CD4-positive, CD25-positive, alpha-beta regulatory T cell (primary cell): ENCODE measurements at regions not wholly inside any gene's neighbourhood (a gene's known extent, or its start where the extent isn't known, plus 50 kb on each side); places are given as distances from the start of the nearest gene placed in this dataset.

Experiments used
- ATAC-seq, 2 donors: fragments of 150-1000 bp; cut with Tn5 transposase; one replicate each; pipeline ENCODE4 v1.10.0; 2021; ENCODE audit warnings: low read depth in 2 of 2, moderate number of reproducible peaks in 2 of 2, moderate library complexity in 1 of 2
- DNase-seq, 3 donors: peaks; one replicate each; pipeline versions ENCODE4 v3.0.0 to v3.0.0-alpha.2; 2012 to 2022; ENCODE audit warnings: mixed read lengths in 1 of 3
- H3K27ac ChIP-seq: one replicate; pipeline ENCODE4 v1.7.0; 2013; ENCODE audit warnings: mild to moderate bottlenecking, low read length; ENCODE audit not compliant: insufficient read depth, poor library complexity, severe bottlenecking
- H3K27me3 ChIP-seq: one replicate; pipeline ENCODE4 v1.7.0; 2013; ENCODE audit warnings: low read length; ENCODE audit not compliant: control insufficient read depth, insufficient read depth
- H3K36me3 ChIP-seq: one replicate; pipeline ENCODE4 v1.7.0; 2013; ENCODE audit warnings: mild to moderate bottlenecking, low read length, moderate library complexity; ENCODE audit not compliant: control insufficient read depth, insufficient read depth
- H3K4me1 ChIP-seq: 2 replicates; pipeline ENCODE4 v1.7.0; 2013; ENCODE audit warnings: mild to moderate bottlenecking, low read length; ENCODE audit not compliant: insufficient read depth, control insufficient read depth, poor library complexity, severe bottlenecking
- H3K4me3 ChIP-seq: one replicate; pipeline ENCODE4 v1.7.0; 2013; ENCODE audit warnings: low read depth, mild to moderate bottlenecking, low read length, moderate library complexity
- H3K9me3 ChIP-seq, 2 experiments: 1 replicate in 1 of 2; 2 replicates in 1 of 2; pipeline ENCODE4 v1.7.0; 2013; ENCODE audit warnings: low read length in 2 of 2, mild to moderate bottlenecking in 1 of 2, moderate library complexity in 1 of 2; ENCODE audit not compliant: control insufficient read depth in 2 of 2
- H3K27ac Mint-ChIP-seq, 3 donors: one replicate each; pipeline ENCODE4 v1.8.0; 2020 to 2022; ENCODE audit warnings: mild to moderate bottlenecking in 3 of 3, mixed read lengths in 3 of 3, moderate library complexity in 2 of 3
- H3K27me3 Mint-ChIP-seq: one replicate; pipeline ENCODE4 v1.8.0; 2022; ENCODE audit warnings: mild to moderate bottlenecking, mixed read lengths
- H3K36me3 Mint-ChIP-seq: one replicate; pipeline ENCODE4 v1.8.0; 2020; ENCODE audit warnings: mixed read lengths
- H3K4me1 Mint-ChIP-seq, 4 donors: one replicate each; pipeline ENCODE4 v1.8.0; 2020 to 2022; ENCODE audit warnings: mixed read lengths in 4 of 4, mild to moderate bottlenecking in 1 of 4
- H3K4me3 Mint-ChIP-seq, 4 donors: one replicate each; pipeline ENCODE4 v1.8.0; 2020 to 2022; ENCODE audit warnings: mild to moderate bottlenecking in 4 of 4, mixed read lengths in 4 of 4, moderate library complexity in 3 of 4
- H3K9me3 Mint-ChIP-seq, 7 donors: one replicate each; pipeline ENCODE4 v1.8.0; 2020 to 2022; ENCODE audit warnings: mixed read lengths in 7 of 7, mild to moderate bottlenecking in 3 of 7, moderate library complexity in 2 of 7

DNA sequence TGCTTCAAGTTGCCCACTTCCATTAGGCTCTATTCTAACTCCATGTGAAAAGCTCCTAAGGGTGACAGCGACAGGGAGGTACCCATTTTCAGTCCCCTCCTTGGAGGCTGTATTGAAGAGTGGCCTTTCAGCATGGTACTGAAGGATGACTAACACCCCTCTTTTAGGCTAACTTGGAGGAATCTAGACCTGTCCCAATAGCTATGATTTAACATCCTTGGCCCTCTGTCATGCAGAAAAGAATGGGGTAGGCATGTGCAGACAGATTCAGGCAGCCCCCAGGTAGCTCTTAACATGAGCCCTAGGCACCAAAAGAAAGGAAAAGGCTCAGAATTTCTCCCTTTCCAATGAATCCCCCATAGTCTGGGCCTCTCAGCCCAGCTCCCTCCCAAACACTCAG lies 89.3 kb upstream of the AMOTL1 start:
- H3K27ac Mint-ChIP-seq, result no peak overlapping the region
- H3K9me3 Mint-ChIP-seq, result peaks cover 0 to 5% (median 0%) of the 10 kb centered on the region in 7 donors
- H3K36me3 ChIP-seq, result no peaks in the 10 kb centered on the region
- H3K27ac ChIP-seq, result no peak overlapping the region
- H3K9me3 ChIP-seq, result no peaks in the 10 kb centered on the region
- H3K4me1 Mint-ChIP-seq, result no peaks in the 10 kb centered on the region
- DNase-seq, result no peak
- no peak overlapping the region for H3K4me3 Mint-ChIP-seq
- no peaks in the 10 kb centered on the region for H3K4me1 ChIP-seq
- peaks cover 1% of the 10 kb centered on the region for H3K27me3 ChIP-seq
- no peak for ATAC-seq
- H3K4me3 ChIP-seq, result no peak overlapping the region
- no peaks in the 10 kb centered on the region for H3K36me3 Mint-ChIP-seq
- H3K27me3 Mint-ChIP-seq, result no peaks in the 10 kb centered on the region

DNA sequence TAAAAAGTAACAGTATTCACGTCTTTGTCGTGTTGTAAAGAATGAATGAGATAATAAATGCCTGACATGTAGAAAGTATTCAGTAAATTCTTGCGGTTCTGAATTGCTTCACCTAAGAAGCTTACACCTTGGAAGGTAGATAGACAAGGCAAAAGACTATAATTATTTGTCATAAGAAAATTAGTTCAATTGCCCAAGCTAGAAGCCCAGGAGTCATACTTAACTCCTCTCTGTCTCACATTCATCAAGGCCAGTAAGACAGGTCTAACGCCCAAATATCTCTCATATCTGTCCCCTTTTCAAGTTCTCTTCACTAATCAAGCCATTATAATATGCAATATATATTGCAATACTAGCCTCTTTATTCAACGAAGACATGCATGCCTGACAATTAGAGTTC lies 87.7 kb upstream of the AMOTL1 start:
- Histone ChIP-seq H3K27ac (no peak overlapping the region), H3K4me1 (no peaks in the 10 kb centered on the region), H3K4me3 (no peak overlapping the region), H3K36me3 (no peaks in the 10 kb centered on the region), H3K9me3 (peaks cover 0 to 3% of the 10 kb centered on the region in 2 experiments), H3K27me3 (peaks cover 2% of the 10 kb centered on the region)
- Mint-ChIP-seq H3K4me3 (no peak overlapping the region), H3K9me3 (peaks cover 0 to 5% (median under 1%) of the 10 kb centered on the region in 7 donors), H3K36me3 (no peaks in the 10 kb centered on the region), H3K4me1 (no peaks in the 10 kb centered on the region), H3K27ac (no peak overlapping the region), H3K27me3 (no peaks in the 10 kb centered on the region)
- DNase-seq, result no peak
- ATAC-seq, result no peak

DNA sequence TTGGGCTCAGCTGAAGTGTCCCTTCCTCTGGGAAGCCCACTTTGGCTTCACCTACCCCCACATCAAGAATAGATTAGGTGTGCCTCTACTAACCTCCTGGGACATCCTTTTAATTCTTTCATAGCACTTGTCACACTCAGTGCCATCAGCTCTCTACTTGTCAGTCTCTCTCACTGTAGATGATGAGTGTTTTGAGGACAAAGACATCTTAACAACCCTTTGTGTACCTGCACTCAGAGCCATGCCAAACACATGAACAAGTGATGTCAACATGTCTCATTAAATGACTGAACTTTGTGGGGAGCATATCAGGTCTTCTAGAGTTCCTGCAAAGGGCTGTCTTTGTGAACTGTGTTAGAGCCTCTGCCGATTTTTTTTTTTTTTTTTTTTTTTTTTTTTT lies 87.0 kb upstream of the AMOTL1 start:
- no peaks in the 10 kb centered on the region for H3K27me3 Mint-ChIP-seq
- H3K4me3 Mint-ChIP-seq, result no peak overlapping the region
- no peak overlapping the region for H3K27ac ChIP-seq
- H3K27ac Mint-ChIP-seq, result no peak overlapping the region
- no peak overlapping the region for H3K4me3 ChIP-seq
- no peaks in the 10 kb centered on the region for H3K36me3 Mint-ChIP-seq
- peaks cover 2% of the 10 kb centered on the region for H3K27me3 ChIP-seq
- no peak for ATAC-seq
- H3K4me1 ChIP-seq, result no peaks in the 10 kb centered on the region
- peaks cover 0 to 7% of the 10 kb centered on the region in 2 experiments for H3K9me3 ChIP-seq
- no peaks in the 10 kb centered on the region for H3K4me1 Mint-ChIP-seq
- DNase-seq, result no peak
- no peaks in the 10 kb centered on the region for H3K36me3 ChIP-seq
- peaks cover 0 to 8% (median 2%) of the 10 kb centered on the region in 7 donors for H3K9me3 Mint-ChIP-seq

DNA sequence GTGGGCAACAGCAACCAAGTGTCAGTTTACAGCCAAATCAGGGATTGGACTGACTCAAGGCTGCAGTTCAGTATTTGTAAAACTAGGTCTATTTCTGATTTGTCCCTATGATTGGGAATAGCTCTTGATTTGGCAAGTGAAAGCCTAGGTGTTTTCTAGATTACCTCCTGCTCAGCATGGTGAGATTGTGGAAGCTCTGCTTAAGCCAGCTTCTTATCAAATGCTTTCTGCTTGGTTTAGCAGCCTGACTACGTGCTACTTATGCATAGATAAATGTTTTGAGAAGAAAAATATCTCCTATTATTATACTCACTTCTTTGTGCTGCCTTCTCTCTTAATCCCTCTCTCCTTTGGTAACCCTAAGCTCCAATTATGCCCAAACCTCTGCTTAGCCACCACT lies 86.3 kb upstream of the AMOTL1 start:
- H3K4me1 ChIP-seq, result no peaks in the 10 kb centered on the region
- H3K36me3 ChIP-seq, result no peaks in the 10 kb centered on the region
- no peak overlapping the region for H3K4me3 Mint-ChIP-seq
- H3K4me1 Mint-ChIP-seq, result no peaks in the 10 kb centered on the region
- H3K36me3 Mint-ChIP-seq, result no peaks in the 10 kb centered on the region
- H3K9me3 ChIP-seq, result peaks cover 0 to 7% of the 10 kb centered on the region in 2 experiments
- H3K27ac Mint-ChIP-seq, result no peak overlapping the region
- peaks cover 0 to 11% (median 2%) of the 10 kb centered on the region in 7 donors for H3K9me3 Mint-ChIP-seq
- H3K27ac ChIP-seq, result no peak overlapping the region
- ATAC-seq, result no peak
- H3K4me3 ChIP-seq, result no peak overlapping the region
- no peaks in the 10 kb centered on the region for H3K27me3 Mint-ChIP-seq
- no peak for DNase-seq
- peaks cover 2% of the 10 kb centered on the region for H3K27me3 ChIP-seq

DNA sequence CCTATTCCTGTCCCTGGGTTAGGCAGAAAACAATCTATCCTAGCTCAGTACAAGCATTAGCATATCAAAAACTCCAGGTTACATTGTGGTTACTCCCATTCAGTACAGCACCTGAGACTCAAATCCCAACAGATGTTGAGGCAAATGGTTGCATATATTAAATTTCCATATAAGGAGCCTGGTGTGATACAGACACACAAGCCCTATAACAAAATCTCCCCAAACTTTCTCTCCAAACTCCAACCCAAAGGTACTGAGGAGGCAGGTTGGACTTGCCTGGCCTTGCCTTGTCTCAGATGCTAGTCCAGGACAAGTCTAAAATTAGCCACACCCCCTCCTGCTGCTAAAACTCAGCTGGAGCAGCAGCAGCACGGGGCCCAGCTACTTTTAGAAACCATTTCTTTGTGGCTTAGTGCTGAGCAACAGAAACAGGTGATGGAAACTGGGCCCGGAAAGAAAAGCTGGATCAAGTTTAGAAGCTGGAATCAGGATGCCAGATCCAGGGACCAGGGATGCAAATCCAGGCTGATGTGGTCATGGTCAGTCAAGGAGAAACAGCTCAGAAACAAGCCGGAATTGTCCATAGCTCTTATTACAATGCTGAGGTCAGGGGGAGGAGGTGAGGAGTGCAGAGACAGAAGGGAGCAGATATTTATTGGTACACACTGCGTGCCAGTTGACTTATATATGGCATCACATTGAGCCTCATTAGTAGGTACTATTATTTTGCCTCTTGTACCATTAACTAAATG lies 73.7 kb upstream of the AMOTL1 start:
- H3K4me1 ChIP-seq, result no peaks in the 10 kb centered on the region
- Mint-ChIP-seq H3K27ac (no peak overlapping the region), H3K27me3 (peaks cover 24% of the 10 kb centered on the region), H3K4me3 (no peak overlapping the region), H3K9me3 (peaks cover 0 to 3% (median 0%) of the 10 kb centered on the region in 7 donors), H3K4me1 (no peaks in the 10 kb centered on the region), H3K36me3 (no peaks in the 10 kb centered on the region)
- H3K27ac ChIP-seq, result no peak overlapping the region
- H3K36me3 ChIP-seq, result no peaks in the 10 kb centered on the region
- no peak overlapping the region for H3K4me3 ChIP-seq
- DNase-seq, result no peak
- no peaks in the 10 kb centered on the region for H3K9me3 ChIP-seq
- ATAC-seq, result no peak
- H3K27me3 ChIP-seq, result peaks cover 1% of the 10 kb centered on the region

DNA sequence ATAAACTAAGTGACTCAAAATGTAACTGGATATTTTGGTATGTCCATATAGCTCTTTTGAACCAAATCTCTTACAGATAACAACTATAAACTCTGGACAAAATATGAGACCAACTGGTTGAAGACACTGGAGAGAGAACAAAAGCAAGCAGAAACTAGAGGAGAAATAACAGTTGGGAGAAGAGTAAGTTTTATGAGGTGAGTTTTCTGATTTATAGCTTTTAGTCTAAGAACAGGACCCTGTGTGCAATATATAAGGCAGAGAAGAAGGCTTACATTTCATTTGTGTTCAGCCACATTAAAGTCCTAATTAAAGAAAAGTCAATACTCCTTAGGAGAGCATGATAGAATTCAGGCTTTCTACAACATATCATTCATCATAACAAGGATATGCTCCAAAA lies 71.0 kb upstream of the AMOTL1 start:
- H3K4me3 ChIP-seq, result no peak overlapping the region
- DNase-seq (no peak), ATAC-seq (no peak)
- H3K27ac ChIP-seq, result no peak overlapping the region
- H3K36me3 ChIP-seq, result no peaks in the 10 kb centered on the region
- Mint-ChIP-seq H3K4me3 (no peak overlapping the region), H3K27ac (peak overlapping the region in 1 of 3 donors; percentile 1), H3K9me3 (peaks cover 0 to 2% (median 0%) of the 10 kb centered on the region in 7 donors), H3K4me1 (no peaks in the 10 kb centered on the region), H3K27me3 (peaks cover 31% of the 10 kb centered on the region), H3K36me3 (no peaks in the 10 kb centered on the region)
- H3K9me3 ChIP-seq, result no peaks in the 10 kb centered on the region
- no peaks in the 10 kb centered on the region for H3K4me1 ChIP-seq
- H3K27me3 ChIP-seq, result peaks cover 1% of the 10 kb centered on the region

DNA sequence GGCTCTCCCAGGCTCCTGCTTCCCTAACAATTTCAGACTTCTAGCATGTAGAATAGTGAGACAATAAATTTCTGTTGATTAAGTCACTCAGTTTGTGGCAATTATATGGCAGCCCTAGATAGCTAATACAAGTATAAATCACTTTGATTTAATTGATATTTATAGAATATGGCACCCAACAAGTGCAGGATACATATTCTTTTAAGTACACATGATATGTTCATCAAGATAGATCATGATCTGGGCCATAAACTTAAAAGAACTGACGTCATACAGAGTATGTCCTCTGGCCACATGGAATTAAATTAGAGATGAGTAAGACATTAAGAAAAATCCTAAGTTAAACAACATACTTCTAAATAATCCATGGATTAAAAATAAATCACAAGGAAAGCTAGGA lies 67.5 kb upstream of the AMOTL1 start:
- peaks cover 5% of the 10 kb centered on the region for H3K27me3 ChIP-seq
- DNase-seq, result no peak
- H3K36me3 ChIP-seq, result no peaks in the 10 kb centered on the region
- H3K36me3 Mint-ChIP-seq, result no peaks in the 10 kb centered on the region
- no peak overlapping the region for H3K27ac ChIP-seq
- no peak for ATAC-seq
- no peaks in the 10 kb centered on the region for H3K4me1 ChIP-seq
- no peaks in the 10 kb centered on the region for H3K4me1 Mint-ChIP-seq
- H3K4me3 ChIP-seq, result no peak overlapping the region
- peaks cover 30% of the 10 kb centered on the region for H3K27me3 Mint-ChIP-seq
- peaks cover 0 to 2% (median 0%) of the 10 kb centered on the region in 7 donors for H3K9me3 Mint-ChIP-seq
- no peak overlapping the region for H3K4me3 Mint-ChIP-seq
- H3K27ac Mint-ChIP-seq, result no peak overlapping the region
- H3K9me3 ChIP-seq, result no peaks in the 10 kb centered on the region

DNA sequence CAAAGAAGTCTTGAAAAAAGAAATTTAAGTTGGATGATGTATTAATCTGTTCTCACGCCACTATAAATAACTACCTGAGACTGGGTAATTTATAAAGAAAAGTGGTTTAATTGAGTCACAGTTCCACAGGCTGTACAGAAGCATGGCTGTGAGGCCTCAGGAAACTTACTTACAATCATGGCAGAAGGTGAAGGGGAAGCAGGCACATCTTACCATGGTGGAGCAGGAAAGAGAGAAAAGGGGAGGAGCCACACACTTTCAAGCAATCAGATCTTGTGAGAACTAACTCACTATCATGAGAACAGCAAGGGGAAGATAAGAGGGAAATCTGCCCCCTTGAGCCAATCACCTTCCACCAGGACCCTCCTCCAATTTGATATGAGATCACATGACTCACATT lies 65.7 kb upstream of the AMOTL1 start:
- ATAC-seq (no peak), DNase-seq (no peak)
- Mint-ChIP-seq H3K9me3 (peaks cover 0 to 4% (median 0%) of the 10 kb centered on the region in 7 donors), H3K4me3 (no peak overlapping the region), H3K36me3 (no peaks in the 10 kb centered on the region), H3K27me3 (peaks cover 21% of the 10 kb centered on the region), H3K27ac (no peak overlapping the region), H3K4me1 (no peaks in the 10 kb centered on the region)
- no peaks in the 10 kb centered on the region for H3K9me3 ChIP-seq
- no peak overlapping the region for H3K4me3 ChIP-seq
- no peaks in the 10 kb centered on the region for H3K4me1 ChIP-seq
- no peaks in the 10 kb centered on the region for H3K36me3 ChIP-seq
- H3K27me3 ChIP-seq, result peaks cover 3% of the 10 kb centered on the region
- no peak overlapping the region for H3K27ac ChIP-seq
